SK-N-SH treated with all-trans-retinoic acid at 6 μM for 48 hours (cell line): ENCODE measurements at regions not wholly inside any gene's neighbourhood (a gene's known extent, or its start where the extent isn't known, plus 50 kb on each side); places are given as distances from the start of the nearest gene placed in this dataset.

ENCODE experiments used
- CREB5 ChIP-seq: fragments of 250-450 bp; sonication (Bioruptor Pico); IDR thresholded peaks from 2 replicates; pipeline ENCODE4 v1.5.1; 2020; ENCODE audit warnings: low read depth, mild to moderate bottlenecking, moderate library complexity
- CSDC2 ChIP-seq: fragments of 250-450 bp; sonication (Bioruptor Pico); IDR thresholded peaks from 2 replicates; pipeline ENCODE4 v1.5.0; 2020; ENCODE audit warnings: mild to moderate bottlenecking, moderate library complexity
- ISL1 ChIP-seq: fragments of 250-450 bp; sonication (Bioruptor Pico); IDR thresholded peaks from 2 replicates; pipeline ENCODE4 v2.1.2; 2022; ENCODE audit warnings: mild to moderate bottlenecking, moderate library complexity
- PATZ1 ChIP-seq: fragments of 250-450 bp; sonication (Bioruptor Pico); IDR thresholded peaks from 2 replicates; pipeline ENCODE4 v1.8.0; 2020; ENCODE audit warnings: mild to moderate bottlenecking, moderate library complexity, borderline replicate concordance
- POU6F1 ChIP-seq: fragments of 250-450 bp; sonication (Bioruptor Pico); IDR thresholded peaks from 2 replicates; pipeline ENCODE4 v1.8.0; 2021; ENCODE audit warnings: low read depth, mild to moderate bottlenecking, moderate library complexity, borderline replicate concordance
- TCF4 ChIP-seq: fragments of 250-450 bp; sonication (Bioruptor Pico); IDR thresholded peaks from 2 replicates; pipeline ENCODE4 v1.8.0; 2021; ENCODE audit warnings: mild to moderate bottlenecking, moderate library complexity, borderline replicate concordance
- TOX ChIP-seq: fragments of 250-450 bp; sonication (Bioruptor Pico); IDR thresholded peaks from 2 replicates; pipeline ENCODE4 v1.8.0; 2021; ENCODE audit warnings: mild to moderate bottlenecking, moderate library complexity, borderline replicate concordance
- ZC3H10 ChIP-seq: fragments of 250-450 bp; sonication (Bioruptor Pico); IDR thresholded peaks from 2 replicates; pipeline ENCODE4 v1.5.1; 2021; ENCODE audit warnings: mild to moderate bottlenecking, moderate library complexity
- ZFP30 ChIP-seq: fragments of 450-650 bp; formaldehyde crosslinking; IDR thresholded peaks from 2 replicates; pipeline ENCODE4 v1.5.0; 2022; ENCODE audit warnings: mild to moderate bottlenecking, moderate library complexity

DNA sequence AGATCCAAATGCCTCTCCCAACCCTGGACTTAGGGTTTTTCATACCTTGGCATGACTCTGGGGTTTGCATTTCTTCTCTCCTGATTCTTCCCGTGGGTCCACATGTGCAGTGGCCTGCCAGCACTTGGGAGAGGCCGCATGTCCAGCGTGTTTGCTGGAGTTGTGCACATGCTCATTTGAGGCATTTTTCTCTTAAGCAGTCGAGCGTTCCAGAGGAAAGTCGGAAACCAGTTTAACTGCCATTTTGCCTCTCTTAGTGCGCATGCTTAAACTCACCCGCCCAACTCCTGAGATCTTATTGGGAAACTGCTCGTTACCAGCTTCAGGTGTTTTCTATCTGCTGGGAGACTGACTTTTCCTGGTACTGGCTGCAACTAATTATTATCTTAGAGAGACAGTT, 888.4 kb upstream of the PHF14 start:
- TF ChIP-seq TCF4 (CRISPR knock-in tag) (no peak), PATZ1 (CRISPR knock-in tag) (no peak), TOX (CRISPR knock-in tag) (no peak), ZC3H10 (no peak), ZFP30 (CRISPR knock-in tag) (no peak), CREB5 (CRISPR knock-in tag) (no peak), POU6F1 (CRISPR knock-in tag) (no peak), CSDC2 (CRISPR knock-in tag) (no peak), ISL1 (no peak)
